HG03457 (cell line): ENCODE measurements at regions not wholly inside any gene's neighbourhood (a gene's known extent, or its start where the extent isn't known, plus 50 kb on each side); places are given as distances from the start of the nearest gene placed in this dataset.
A peak's percentile ranks its signal among the peaks of the same experiment; 100 is the strongest.

ENCODE experiments used
- ATAC-seq: cut with Tn5 transposase; IDR thresholded peaks from one replicate; pipeline ENCODE4 v1.9.1; 2021; ENCODE audit warnings: moderate number of reproducible peaks; ENCODE audit not compliant: unreplicated experiment

DNA sequence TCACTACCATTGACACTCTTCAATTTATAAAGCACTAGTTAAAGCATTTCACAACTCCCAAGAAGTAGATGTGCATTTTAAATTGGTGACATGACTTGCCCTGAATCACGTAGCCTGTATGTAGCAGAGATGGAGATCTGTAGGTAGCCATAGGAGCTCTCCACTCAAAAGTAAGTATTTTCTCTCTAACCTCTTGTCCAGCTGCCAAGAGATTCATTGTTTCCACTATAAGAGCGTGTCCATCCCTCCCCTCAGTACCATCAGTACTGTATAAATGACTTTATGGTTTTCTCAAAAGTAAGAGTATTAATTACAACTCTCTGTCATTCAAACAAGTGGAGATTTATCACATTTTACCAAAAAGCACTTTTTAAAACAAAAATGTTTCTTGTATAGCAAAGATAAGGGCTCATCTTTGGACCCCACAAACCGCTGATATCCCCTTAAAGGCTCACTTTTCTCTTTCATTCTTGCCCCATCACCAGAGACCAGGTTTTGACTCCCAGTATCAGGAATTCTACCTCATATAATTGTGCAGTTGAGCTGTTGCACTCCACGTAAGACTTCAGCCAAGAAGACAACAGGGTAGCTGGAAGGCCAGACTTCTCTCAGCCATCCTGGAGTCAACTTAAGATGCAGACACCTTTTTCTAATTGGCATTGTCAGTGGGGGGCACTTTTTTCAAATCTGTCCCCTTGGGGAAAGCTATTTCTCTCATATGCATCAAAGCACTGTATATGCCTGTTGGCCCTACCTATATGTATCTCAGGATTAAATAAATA, 78.0 kb upstream of the GALNT5 start:
- ATAC-seq = no peak

- no peak for ATAC-seq
Measured at GRCh38 chr2:157180359-157180758, 77.1 kb upstream of the GALNT5 start.

GRCh38 chr2:157181234-157181633, 76.3 kb upstream of the GALNT5 start:
- ATAC-seq = no peak

GRCh38 chr2:157182204-157182709, 75.2 kb upstream of the GALNT5 start:
- ATAC-seq = no peak

GRCh38 chr2:157182834-157183396, 74.6 kb upstream of the GALNT5 start:
- no peak for ATAC-seq

GRCh38 chr2:157184161-157184895, 73.2 kb upstream of the GALNT5 start:
- ATAC-seq = no peak

DNA sequence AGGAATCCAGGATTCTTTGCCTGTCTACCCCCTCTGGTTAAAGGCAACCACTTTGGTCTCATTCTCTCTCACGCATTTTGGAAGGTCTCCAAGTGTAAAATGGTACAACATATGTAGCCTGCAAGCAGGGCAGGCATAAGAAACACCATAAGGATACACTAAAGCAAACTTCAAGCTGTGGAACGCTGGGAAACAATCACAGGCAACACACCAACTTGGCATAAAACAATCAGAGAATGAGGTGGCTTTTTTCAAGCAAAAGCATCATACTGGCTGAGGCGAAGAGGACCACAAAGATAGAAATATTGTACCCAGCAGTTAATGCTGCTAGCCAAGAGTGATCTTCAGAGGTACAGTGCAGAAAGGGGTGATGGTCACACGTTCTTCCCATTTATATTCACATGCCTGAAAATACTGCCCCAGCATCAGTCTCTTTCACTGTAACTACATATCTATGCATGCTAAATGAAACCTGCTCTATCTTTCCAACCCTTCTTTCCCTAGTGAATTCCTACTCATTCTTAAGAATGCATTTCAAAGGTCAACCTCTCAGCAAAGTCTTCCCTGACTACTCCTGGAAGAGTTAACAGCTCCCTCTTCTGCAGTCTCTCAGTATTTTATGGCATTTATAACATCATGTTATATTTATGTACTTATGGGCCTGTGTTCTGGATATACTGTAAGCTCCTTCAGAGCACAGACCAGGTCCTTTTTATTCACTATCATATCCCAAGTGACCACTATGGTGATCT, 71.9 kb upstream of the GALNT5 start:
- no peak for ATAC-seq

DNA sequence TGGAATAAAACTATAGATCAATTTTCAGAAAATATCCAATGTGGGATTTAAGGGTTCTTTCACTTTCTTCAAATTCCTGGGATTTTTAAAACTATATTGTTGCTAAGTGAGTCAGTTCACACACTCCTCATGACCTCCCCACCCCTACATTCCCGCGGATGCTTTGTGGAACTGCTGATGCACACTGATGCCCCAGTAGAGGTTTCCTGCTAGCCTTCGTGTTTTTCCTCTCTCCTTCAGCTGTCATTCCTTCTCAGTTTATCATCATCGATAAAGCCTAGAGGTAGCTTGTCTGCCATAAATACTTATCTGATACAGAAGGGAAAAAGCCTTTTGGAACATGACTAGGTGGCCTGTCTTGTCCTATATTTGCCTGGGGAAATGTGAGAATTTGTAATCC, 67.4 kb upstream of the GALNT5 start:
- no peak for ATAC-seq

GRCh38 chr2:157191186-157191585, 66.3 kb upstream of the GALNT5 start:
- ATAC-seq = no peak

- ATAC-seq = peak; percentile 83
Measured at GRCh38 chr2:157192445-157193423, 64.8 kb upstream of the GALNT5 start.

- no peak for ATAC-seq
Measured at GRCh38 chr2:157193461-157193860, 64.0 kb upstream of the GALNT5 start.

DNA sequence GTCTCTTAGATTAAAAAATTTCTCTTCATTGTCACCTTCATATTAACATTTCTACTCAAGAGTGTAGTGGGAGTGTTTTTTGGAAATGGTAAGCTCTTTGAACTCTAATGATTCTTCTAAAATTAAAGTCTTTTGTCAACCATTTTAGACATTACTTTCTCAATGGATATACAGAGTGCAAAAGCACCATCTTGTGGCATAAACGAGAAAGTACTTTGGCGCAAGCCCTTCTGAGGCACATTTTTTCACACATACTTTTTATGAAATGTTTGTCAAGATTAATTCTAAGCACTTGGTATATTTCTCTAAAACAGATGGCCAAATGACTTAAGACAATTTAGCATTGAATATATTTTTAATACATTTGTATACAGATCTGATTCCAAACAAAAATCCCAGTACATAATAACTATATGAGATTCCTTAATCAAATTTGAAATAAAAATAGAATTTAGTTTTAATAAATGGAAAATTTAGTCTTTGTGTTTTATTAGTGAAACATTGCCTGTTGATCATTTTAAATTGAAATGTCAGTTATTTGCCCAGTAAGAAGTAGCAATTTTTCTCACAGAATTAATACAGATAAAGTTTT, 63.3 kb upstream of the GALNT5 start:
- ATAC-seq = no peak

DNA sequence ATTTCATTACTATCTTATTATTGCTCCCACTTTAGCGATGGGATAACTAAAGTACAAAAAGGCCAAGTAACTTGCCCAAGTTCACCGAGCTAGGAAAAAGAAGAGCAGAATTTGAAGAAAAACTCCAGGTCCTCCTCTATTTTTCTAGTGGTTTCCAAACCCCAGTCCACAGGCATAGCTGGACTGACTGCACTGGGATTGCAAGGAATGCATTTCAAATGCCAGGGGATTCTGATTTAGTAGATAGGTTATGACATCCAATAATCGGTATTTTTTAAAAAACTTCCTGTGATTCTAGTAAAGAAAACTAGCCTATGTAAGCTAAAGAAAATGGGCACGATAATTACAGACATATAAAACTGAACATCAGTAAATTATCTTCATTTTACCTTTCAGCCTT, 62.7 kb upstream of the GALNT5 start:
- ATAC-seq = no peak

- ATAC-seq = no peak
Measured at GRCh38 chr2:157196956-157197355, 60.5 kb upstream of the GALNT5 start.

DNA sequence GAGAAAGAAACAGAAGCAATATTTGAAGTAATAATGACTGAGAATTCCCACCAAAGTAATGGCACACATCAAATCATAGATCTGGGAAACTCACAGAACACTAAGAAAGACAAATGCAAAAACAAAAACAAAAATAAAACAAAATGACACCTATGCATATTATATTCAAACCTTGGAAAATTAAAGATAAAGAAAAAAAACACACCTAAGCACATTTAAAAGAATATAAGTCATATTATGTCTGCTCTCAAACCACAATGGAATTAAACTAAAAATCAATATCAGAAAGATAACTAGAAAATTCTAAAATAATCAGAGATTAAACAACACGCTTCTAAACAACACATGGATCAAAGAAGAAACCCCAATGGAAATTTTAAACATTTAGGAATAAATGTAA, 59.7 kb upstream of the GALNT5 start:
- no peak for ATAC-seq

- ATAC-seq = no peak
Measured at GRCh38 chr2:157203651-157204050, 53.9 kb upstream of the GALNT5 start.

DNA sequence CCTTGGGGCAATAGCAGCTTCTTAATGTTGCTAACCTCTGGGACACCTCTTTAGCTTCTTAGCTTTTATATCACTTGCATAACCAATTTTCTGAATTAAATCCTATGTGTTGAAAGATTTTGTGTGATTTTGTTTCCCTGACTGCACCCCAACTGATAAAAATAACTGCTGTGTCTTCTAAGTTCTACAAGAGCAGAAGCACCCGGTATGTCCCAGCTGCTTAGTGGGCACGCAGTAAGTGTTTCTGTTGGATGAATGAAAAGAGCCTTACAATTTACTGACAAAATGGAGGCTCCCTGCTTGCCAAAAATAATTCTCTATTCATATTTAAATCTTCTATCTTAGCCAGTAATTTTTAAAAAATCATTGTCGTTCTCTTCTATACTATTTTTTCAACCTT, 53.1 kb upstream of the GALNT5 start:
- ATAC-seq = no peak

GRCh38 chr2:157206916-157207315, 50.6 kb upstream of the GALNT5 start:
- no peak for ATAC-seq
